GM12878 (cell line): ENCODE measurements at regions not wholly inside any gene's neighbourhood (a gene's known extent, or its start where the extent isn't known, plus 50 kb on each side); places are given as distances from the start of the nearest gene placed in this dataset.

Experiments
- ATAC-seq: fragments of 200-7000 bp; cut with Tn5 transposase; 3 replicates; pipeline ENCODE4 v1.9.1; 2020; ENCODE audit warnings: mild to moderate bottlenecking, moderate library complexity
- BruUV-seq: library from RNA; stranded (reverse); fragments of 400-500 nt; replicated peaks from 2 replicates; lab custom pipeline; 2021; lab: Mats Ljungman, UMichigan
- CTCF ChIA-PET: fragments of 300-600 bp; sonication (Branson Sonifier 250); formaldehyde crosslinking; extraction: SDS; loops from one replicate; lab custom pipeline; 2021; ENCODE audit warnings: inconsistent platforms; lab: Yijun Ruan, JAX
- POLR2A ChIA-PET: fragments of 350-600 bp; formaldehyde crosslinking; extraction: SDS; loops from one replicate; lab custom pipeline; 2021; ENCODE audit warnings: inconsistent platforms; lab: Charles Lee
- RAD21 ChIA-PET: fragments of 300-600 bp; sonication (Branson Sonifier 250); formaldehyde crosslinking; loops from one replicate; lab custom pipeline; 2023; ENCODE audit warnings: antibody characterized with exemption; ENCODE audit not compliant: unreplicated experiment; lab: Charles Lee
- SMC1A ChIA-PET: fragments of 300-600 bp; sonication (Branson Sonifier 250); formaldehyde crosslinking; loops from one replicate; lab custom pipeline; 2023; ENCODE audit not compliant: unreplicated experiment, uncharacterized antibody; lab: Charles Lee
- DNase-seq: peaks from one replicate; pipeline ENCODE4 v3.0.0-alpha.2; 2011; ENCODE audit warnings: low read depth, low spot score
- FAIRE-seq: peaks from 3 replicates; lab custom pipeline; 2011; peaks lifted over from hg19 to GRCh38; lab: Jason Lieb, UNC
- H2AFZ ChIP-seq: 2 replicates; pipeline ENCODE4 v1.6.0; 2011; ENCODE audit warnings: low read depth, low read length, control low read depth; ENCODE audit not compliant: control insufficient read depth
- H3K27ac ChIP-seq: 2 replicates; pipeline ENCODE4 v1.5.1; 2011; ENCODE audit warnings: control low read depth; ENCODE audit not compliant: control insufficient read depth, insufficient read depth
- H3K27me3 ChIP-seq, 2 experiments: replicated peaks in 1 of 2; 2 replicates each; pipeline versions ENCODE4 v1.6.0 to v1.6.1; 2011; ENCODE audit warnings: low read length in 1 of 2; ENCODE audit not compliant: control insufficient read depth in 2 of 2, insufficient read depth in 2 of 2
- H3K36me3 ChIP-seq, 2 experiments: 2 replicates each; pipeline ENCODE4 v1.5.1; 2011; ENCODE audit warnings: low read length in 1 of 2; ENCODE audit not compliant: control insufficient read depth in 2 of 2, insufficient read depth in 2 of 2
- H3K4me1 ChIP-seq: 2 replicates; pipeline ENCODE4 v1.6.1; 2011; ENCODE audit warnings: mild to moderate bottlenecking, low read length, moderate library complexity, mixed read lengths; ENCODE audit not compliant: control insufficient read depth, insufficient read depth
- H3K4me2 ChIP-seq: 2 replicates; pipeline ENCODE4 v1.6.0; 2011; ENCODE audit warnings: control low read depth; ENCODE audit not compliant: control insufficient read depth, insufficient read depth
- H3K4me3 ChIP-seq: fragments of 200-600 bp; sonication (generic); 2 replicates; pipeline ENCODE4 v1.5.1; 2016
- H3K79me2 ChIP-seq: 2 replicates; pipeline ENCODE4 v1.6.0; 2011; ENCODE audit warnings: low read length; ENCODE audit not compliant: control insufficient read depth, insufficient read depth
- H3K9ac ChIP-seq: 2 replicates; pipeline ENCODE4 v1.8.0; 2011; ENCODE audit warnings: low read length, control low read depth, mixed read lengths; ENCODE audit not compliant: control insufficient read depth, insufficient read depth
- H3K9me3 ChIP-seq: replicated peaks from 3 replicates; pipeline ENCODE4 v1.5.1; 2011; ENCODE audit warnings: mild to moderate bottlenecking, low read length; ENCODE audit not compliant: control insufficient read depth, insufficient read depth
- H4K20me1 ChIP-seq: 2 replicates; pipeline ENCODE4 v1.6.0; 2011; ENCODE audit not compliant: control insufficient read depth, insufficient read depth
- BACH1 ChIP-seq: fragments of 450-650 bp; IDR thresholded peaks from 2 replicates; pipeline ENCODE4 v1.6.1; 2017; ENCODE audit warnings: mild to moderate bottlenecking, borderline replicate concordance
- BCL11A ChIP-seq: IDR thresholded peaks from 2 replicates; pipeline ENCODE4 v1.6.1; 2011; ENCODE audit warnings: low read depth, low read length
- BRCA1 ChIP-seq: IDR thresholded peaks from 2 replicates; pipeline ENCODE4 v1.6.1; 2011; ENCODE audit warnings: low read depth, low read length, improper control_type of control experiment
- EZH2 ChIP-seq: IDR thresholded peaks from 2 replicates; pipeline ENCODE4 v1.6.1; 2012; ENCODE audit warnings: low read depth, mild to moderate bottlenecking, control low read depth, inconsistent platforms, low read length, borderline replicate concordance; ENCODE audit not compliant: control insufficient read depth
- FOXM1 ChIP-seq: IDR thresholded peaks from 2 replicates; pipeline ENCODE4 v1.6.1; 2012; ENCODE audit warnings: low read depth, mild to moderate bottlenecking, inconsistent platforms, low read length, moderate library complexity
- KDM1A ChIP-seq: fragments of 200-600 bp; sonication (generic); IDR thresholded peaks from 2 replicates; pipeline ENCODE4 v1.6.1; 2016; ENCODE audit warnings: borderline replicate concordance
- MTA3 ChIP-seq: IDR thresholded peaks from 2 replicates; pipeline ENCODE4 v1.6.1; 2012; ENCODE audit warnings: low read length, inconsistent platforms, borderline replicate concordance
- NFYA ChIP-seq: IDR thresholded peaks from 2 replicates; pipeline ENCODE4 v1.6.1; 2011; ENCODE audit warnings: low read depth, mild to moderate bottlenecking, low read length, improper control_type of control experiment, borderline replicate concordance
- NFYB ChIP-seq: IDR thresholded peaks from 2 replicates; pipeline ENCODE4 v1.6.1; 2011; ENCODE audit warnings: low read depth, mild to moderate bottlenecking, low read length, improper control_type of control experiment, moderate library complexity; ENCODE audit not compliant: insufficient read depth
- RAD21 ChIP-seq: IDR thresholded peaks from 2 replicates; pipeline ENCODE4 v1.6.1; 2011; ENCODE audit warnings: mild to moderate bottlenecking, low read depth, low read length, moderate library complexity; ENCODE audit not compliant: insufficient read depth
- SIN3A ChIP-seq: IDR thresholded peaks from 2 replicates; pipeline ENCODE4 v1.6.1; 2012; ENCODE audit warnings: low read depth, low read length, improper control_type of control experiment
- SPI1 ChIP-seq: IDR thresholded peaks from 2 replicates; pipeline ENCODE4 v1.6.1; 2011; ENCODE audit warnings: low read depth, mild to moderate bottlenecking, low read length, moderate library complexity, borderline replicate concordance; ENCODE audit not compliant: insufficient read depth
- ZBED1 ChIP-seq: IDR thresholded peaks from 2 replicates; pipeline ENCODE4 v1.6.1; 2016; ENCODE audit warnings: borderline replicate concordance
- ZNF592 ChIP-seq: fragments of 450-650 bp; IDR thresholded peaks from 2 replicates; pipeline ENCODE4 v1.6.1; 2017; ENCODE audit warnings: mild to moderate bottlenecking, moderate library complexity
- in situ Hi-C: fragments of 300-500 bp; cut with MboI; formaldehyde crosslinking; loops from 9 replicates; pipeline ENCODE4 v1.14.3; 2018; ENCODE audit warnings: mixed read lengths
- intact Hi-C: fragments of 100-400 bp; cut with micrococcal nuclease; formaldehyde crosslinking; loops from one replicate; pipeline ENCODE4 v1.14.2; 2022; ENCODE audit not compliant: unreplicated experiment
- TF ChIP-seq, protein P1 (sequence below): fragments of 150-350 bp; IDR thresholded peaks from 2 replicates; pipeline ENCODE4 v1.6.1; 2016; ENCODE audit warnings: low read depth, low read length
- TF ChIP-seq, protein P2 (sequence below): IDR thresholded peaks from 2 replicates; pipeline ENCODE4 v1.6.1; 2012; ENCODE audit warnings: low read depth, low read length, improper control_type of control experiment

DNA sequence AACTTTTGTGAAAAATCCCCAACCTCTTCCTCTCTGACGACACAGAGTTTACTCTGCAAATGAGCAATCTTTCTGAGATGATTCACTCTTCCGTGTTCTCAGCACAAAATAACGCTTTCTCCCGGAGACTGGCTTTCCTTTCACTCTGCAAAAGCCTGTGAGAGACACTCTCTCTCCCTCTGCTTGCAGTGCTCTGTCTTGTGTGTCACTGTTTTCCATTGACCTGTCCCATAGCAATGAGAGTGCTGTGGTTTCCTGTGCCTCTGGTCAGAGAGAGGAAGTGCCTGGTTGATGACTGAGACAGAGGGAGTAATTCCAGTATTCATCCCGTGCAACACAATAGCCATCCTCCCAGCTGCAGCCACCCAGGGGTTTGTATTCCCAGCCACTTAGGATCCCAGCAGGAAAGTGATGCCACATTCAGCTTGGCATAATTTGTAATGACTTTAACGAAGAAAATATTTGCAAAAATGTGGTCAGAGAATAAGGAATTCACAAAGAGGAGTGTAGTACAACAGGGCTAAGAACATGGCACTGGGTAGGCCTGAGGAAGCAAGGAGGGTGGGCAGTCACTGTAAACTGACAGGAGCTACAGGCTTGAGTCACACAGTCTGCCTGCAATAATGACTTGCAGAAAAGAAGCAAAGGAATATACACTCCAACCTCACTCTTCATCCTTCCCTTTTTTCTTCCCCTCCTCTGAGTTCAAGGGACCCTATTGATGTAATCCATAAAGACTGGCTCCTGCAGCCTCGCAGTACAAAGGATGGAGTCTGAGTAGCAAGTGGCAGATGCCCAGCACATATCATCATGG is 463.5 kb upstream of the RGMB start (continued):
- TF ChIP-seq BACH1, result no peak
- no peak for TF ChIP-seq MTA3
- no peak for TF ChIP-seq RAD21
- TF ChIP-seq, protein P1, sequence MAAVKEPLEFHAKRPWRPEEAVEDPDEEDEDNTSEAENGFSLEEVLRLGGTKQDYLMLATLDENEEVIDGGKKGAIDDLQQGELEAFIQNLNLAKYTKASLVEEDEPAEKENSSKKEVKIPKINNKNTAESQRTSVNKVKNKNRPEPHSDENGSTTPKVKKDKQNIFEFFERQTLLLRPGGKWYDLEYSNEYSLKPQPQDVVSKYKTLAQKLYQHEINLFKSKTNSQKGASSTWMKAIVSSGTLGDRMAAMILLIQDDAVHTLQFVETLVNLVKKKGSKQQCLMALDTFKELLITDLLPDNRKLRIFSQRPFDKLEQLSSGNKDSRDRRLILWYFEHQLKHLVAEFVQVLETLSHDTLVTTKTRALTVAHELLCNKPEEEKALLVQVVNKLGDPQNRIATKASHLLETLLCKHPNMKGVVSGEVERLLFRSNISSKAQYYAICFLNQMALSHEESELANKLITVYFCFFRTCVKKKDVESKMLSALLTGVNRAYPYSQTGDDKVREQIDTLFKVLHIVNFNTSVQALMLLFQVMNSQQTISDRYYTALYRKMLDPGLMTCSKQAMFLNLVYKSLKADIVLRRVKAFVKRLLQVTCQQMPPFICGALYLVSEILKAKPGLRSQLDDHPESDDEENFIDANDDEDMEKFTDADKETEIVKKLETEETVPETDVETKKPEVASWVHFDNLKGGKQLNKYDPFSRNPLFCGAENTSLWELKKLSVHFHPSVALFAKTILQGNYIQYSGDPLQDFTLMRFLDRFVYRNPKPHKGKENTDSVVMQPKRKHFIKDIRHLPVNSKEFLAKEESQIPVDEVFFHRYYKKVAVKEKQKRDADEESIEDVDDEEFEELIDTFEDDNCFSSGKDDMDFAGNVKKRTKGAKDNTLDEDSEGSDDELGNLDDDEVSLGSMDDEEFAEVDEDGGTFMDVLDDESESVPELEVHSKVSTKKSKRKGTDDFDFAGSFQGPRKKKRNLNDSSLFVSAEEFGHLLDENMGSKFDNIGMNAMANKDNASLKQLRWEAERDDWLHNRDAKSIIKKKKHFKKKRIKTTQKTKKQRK, result no peak
- no peak for TF ChIP-seq NFYB
- TF ChIP-seq BCL11A, result 0 out of 2 replicates have a peak, but pooled peaks have one; percentile 12
- TF ChIP-seq, protein P2, sequence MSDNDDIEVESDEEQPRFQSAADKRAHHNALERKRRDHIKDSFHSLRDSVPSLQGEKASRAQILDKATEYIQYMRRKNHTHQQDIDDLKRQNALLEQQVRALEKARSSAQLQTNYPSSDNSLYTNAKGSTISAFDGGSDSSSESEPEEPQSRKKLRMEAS, result no peak
- no peak for TF ChIP-seq NFYA
- no peak for TF ChIP-seq ZBED1
- TF ChIP-seq BRCA1, result no peak

DNA sequence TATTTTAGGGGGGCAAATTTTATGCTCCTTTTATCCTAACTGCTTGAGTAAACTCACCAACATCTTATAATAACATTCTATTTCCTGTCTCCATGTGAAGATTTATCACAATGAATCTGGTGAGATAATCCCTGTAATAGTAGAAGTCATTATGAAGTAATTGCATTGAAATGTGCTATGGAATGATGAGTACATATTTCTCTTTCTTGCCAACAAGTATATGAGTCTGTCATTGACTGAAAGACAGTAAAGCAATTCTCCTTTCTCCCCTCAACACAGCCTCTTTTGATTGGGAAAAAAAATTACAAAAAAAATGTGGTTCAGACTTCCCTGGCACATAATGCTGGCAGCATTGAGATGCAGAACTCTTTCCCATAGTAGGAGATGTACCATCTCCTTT is 459.2 kb upstream of the RGMB start:
- H3K9me3 ChIP-seq, result no peaks in the 10 kb centered on the region
- H2AFZ ChIP-seq, result no peak overlapping the region
- FAIRE-seq (no peak), ATAC-seq (no peak), DNase-seq (no peak)
- no peak overlapping the region for H3K27ac ChIP-seq
- no peak overlapping the region for H3K9ac ChIP-seq
- H3K79me2 ChIP-seq, result no peaks in the 10 kb centered on the region
- ChIA-PET SMC1A (no interaction called here), RAD21 (no interaction called here), CTCF (no interaction called here), POLR2A (no interaction called here)
- intact Hi-C loops, result no loop called here
- no TSS peak for BruUV-seq
- in situ Hi-C loops, result no loop called here
- no peaks in the 10 kb centered on the region for H3K36me3 ChIP-seq
- H4K20me1 ChIP-seq, result no peaks in the 10 kb centered on the region
- H3K4me2 ChIP-seq, result no peak overlapping the region
- no peaks in the 10 kb centered on the region for H3K27me3 ChIP-seq
- H3K4me1 ChIP-seq, result no peaks in the 10 kb centered on the region
- no peak overlapping the region for H3K4me3 ChIP-seq
- TF ChIP-seq FOXM1 (no peak), EZH2 (no peak), SIN3A (no peak), ZNF592 (no peak), BACH1 (no peak), SPI1 (no peak), KDM1A (no peak)
